ENCODE measurements at regions not wholly inside any gene's neighbourhood (a gene's known extent, or its start where the extent isn't known, plus 50 kb on each side); places are given as distances from the start of the nearest gene placed in this dataset.

DNA sequence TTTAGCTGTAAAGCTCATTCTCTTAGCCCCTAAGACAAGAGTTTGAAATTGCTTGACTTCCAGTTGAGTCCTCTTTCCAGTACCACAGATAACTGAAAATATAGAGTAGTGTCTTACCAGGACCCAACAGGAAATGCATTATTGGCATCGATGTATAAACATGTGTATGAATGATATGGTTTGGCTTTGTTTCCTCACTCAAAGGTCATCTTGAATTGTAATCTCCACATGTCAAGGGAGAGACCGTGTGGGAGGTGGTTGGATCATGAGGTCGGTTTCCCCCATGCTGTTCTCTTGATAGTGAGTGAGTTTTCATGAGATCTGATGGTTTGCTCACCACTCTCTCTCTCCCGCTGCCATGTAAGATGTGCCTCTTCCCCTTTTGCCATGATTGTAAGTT lies 745.0 kb downstream of the TMEM182 start:
- TF ChIP-seq POLR2A (IDR thresholded peaks at IDR 0.05; ENCODE audit: low read depth, low read length) (no peak), MYC (IDR thresholded peaks at IDR 0.05; ENCODE audit: low read depth, low read length) (no peak), POLR2AphosphoS5 (IDR thresholded peaks at IDR 0.05; ENCODE audit: insufficient read depth, low read depth, low read length) (no peak), GATA2 (IDR thresholded peaks at IDR 0.05; ENCODE audit: insufficient read depth, insufficient read length, low read depth, low read length) (no peak), FOS (IDR thresholded peaks at IDR 0.05; ENCODE audit: borderline replicate concordance, insufficient read depth, low read length) (no peak), JUN (IDR thresholded peaks at IDR 0.05; ENCODE audit: borderline replicate concordance, insufficient read depth, insufficient read length, low read depth) (no peak), EZH2 (IDR thresholded peaks at IDR 0.05; ENCODE audit: borderline replicate concordance, low read depth, low read length, severe bottlenecking) (no peak)
- TF ChIP-seq, protein P1, sequence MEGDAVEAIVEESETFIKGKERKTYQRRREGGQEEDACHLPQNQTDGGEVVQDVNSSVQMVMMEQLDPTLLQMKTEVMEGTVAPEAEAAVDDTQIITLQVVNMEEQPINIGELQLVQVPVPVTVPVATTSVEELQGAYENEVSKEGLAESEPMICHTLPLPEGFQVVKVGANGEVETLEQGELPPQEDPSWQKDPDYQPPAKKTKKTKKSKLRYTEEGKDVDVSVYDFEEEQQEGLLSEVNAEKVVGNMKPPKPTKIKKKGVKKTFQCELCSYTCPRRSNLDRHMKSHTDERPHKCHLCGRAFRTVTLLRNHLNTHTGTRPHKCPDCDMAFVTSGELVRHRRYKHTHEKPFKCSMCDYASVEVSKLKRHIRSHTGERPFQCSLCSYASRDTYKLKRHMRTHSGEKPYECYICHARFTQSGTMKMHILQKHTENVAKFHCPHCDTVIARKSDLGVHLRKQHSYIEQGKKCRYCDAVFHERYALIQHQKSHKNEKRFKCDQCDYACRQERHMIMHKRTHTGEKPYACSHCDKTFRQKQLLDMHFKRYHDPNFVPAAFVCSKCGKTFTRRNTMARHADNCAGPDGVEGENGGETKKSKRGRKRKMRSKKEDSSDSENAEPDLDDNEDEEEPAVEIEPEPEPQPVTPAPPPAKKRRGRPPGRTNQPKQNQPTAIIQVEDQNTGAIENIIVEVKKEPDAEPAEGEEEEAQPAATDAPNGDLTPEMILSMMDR (IDR thresholded peaks at IDR 0.05; ENCODE audit: extremely low read depth in 1 of 2, insufficient read depth in 1 of 2, low read depth in 1 of 2, low read length in 2 of 2), result no peak
- TF ChIP-seq, protein P2, sequence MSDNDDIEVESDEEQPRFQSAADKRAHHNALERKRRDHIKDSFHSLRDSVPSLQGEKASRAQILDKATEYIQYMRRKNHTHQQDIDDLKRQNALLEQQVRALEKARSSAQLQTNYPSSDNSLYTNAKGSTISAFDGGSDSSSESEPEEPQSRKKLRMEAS (IDR thresholded peaks at IDR 0.05; ENCODE audit: insufficient read depth, insufficient read length), result no peak

Measured in endothelial cell of umbilical vein (primary cell).